ENCODE measurements at regions not wholly inside any gene's neighbourhood (a gene's known extent, or its start where the extent isn't known, plus 50 kb on each side); places are given as distances from the start of the nearest gene placed in this dataset.

GRCh38 chr15:66644000-66644787, 57.8 kb upstream of the SMAD6 start:
- DNase-seq (ENCODE audit: low read depth, low spot score) (peak; percentile 73), FAIRE-seq (peak; percentile 91)
- no peak overlapping the region for H3K4me3 ChIP-seq (replicated peaks in 1 of 3; ENCODE audit: insufficient read depth in 1 of 3, low read depth in 1 of 3, low read length in 3 of 3)
- peak overlapping the region; percentile 76 for H3K9ac ChIP-seq (replicated peaks; ENCODE audit: extremely low read depth, insufficient read depth, low read length)
- intact Hi-C loops (cut with micrococcal nuclease), result loop anchor here (1.0 to 2.0 kb wide), 2 partner anchors 13 to 27 kb away; no protein-coding TSS in a partner anchor
- no peaks in the 10 kb centered on the region for H3K27me3 ChIP-seq (ENCODE audit: control insufficient read depth in 2 of 2, insufficient read depth in 2 of 2, low read length in 2 of 2)
- H3K27ac ChIP-seq (ENCODE audit: insufficient read depth, low read depth, low read length), result peak overlapping the region; percentile 93
- peak overlapping the region; percentile 57 for H2AFZ ChIP-seq (ENCODE audit: low read depth, low read length)
- H3K9me1 ChIP-seq (replicated peaks; ENCODE audit: control insufficient read depth, extremely low read depth, insufficient read depth, low read length), result no peaks in the 10 kb centered on the region
- no peaks in the 10 kb centered on the region for H3K79me2 ChIP-seq (ENCODE audit: control insufficient read depth, insufficient read depth, low read length)
- H3K4me2 ChIP-seq (ENCODE audit: insufficient read depth, low read length), result peak overlapping the region; percentile 13
- no peaks in the 10 kb centered on the region for H3K9me3 ChIP-seq (replicated peaks; ENCODE audit: control insufficient read depth, insufficient read depth, low read length)
- peak; percentile 43 for TF ChIP-seq POLR2AphosphoS5 (IDR thresholded peaks at IDR 0.05; ENCODE audit: insufficient read depth, low read depth, low read length)
- TF ChIP-seq, protein P1, sequence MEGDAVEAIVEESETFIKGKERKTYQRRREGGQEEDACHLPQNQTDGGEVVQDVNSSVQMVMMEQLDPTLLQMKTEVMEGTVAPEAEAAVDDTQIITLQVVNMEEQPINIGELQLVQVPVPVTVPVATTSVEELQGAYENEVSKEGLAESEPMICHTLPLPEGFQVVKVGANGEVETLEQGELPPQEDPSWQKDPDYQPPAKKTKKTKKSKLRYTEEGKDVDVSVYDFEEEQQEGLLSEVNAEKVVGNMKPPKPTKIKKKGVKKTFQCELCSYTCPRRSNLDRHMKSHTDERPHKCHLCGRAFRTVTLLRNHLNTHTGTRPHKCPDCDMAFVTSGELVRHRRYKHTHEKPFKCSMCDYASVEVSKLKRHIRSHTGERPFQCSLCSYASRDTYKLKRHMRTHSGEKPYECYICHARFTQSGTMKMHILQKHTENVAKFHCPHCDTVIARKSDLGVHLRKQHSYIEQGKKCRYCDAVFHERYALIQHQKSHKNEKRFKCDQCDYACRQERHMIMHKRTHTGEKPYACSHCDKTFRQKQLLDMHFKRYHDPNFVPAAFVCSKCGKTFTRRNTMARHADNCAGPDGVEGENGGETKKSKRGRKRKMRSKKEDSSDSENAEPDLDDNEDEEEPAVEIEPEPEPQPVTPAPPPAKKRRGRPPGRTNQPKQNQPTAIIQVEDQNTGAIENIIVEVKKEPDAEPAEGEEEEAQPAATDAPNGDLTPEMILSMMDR (IDR thresholded peaks at IDR 0.05; ENCODE audit: extremely low read depth in 1 of 2, insufficient read depth in 1 of 2, low read depth in 1 of 2, low read length in 2 of 2), result no peak
- peaks cover 48% of the 10 kb centered on the region for H3K4me1 ChIP-seq (ENCODE audit: control insufficient read depth, extremely low read depth, insufficient read depth, low read length)
- POLR2A ChIA-PET, result no interaction called here
- CTCF ChIA-PET, result interaction anchor here (0.6 to 2.5 kb wide), 5 partner anchors 22 to 54 kb away, joined by 3 to 19 read pairs (median 6); no protein-coding TSS in a partner anchor
- H3K36me3 ChIP-seq (ENCODE audit: control insufficient read depth in 2 of 2, extremely low read depth in 1 of 2, insufficient read depth in 2 of 2, low read length in 2 of 2), result no peaks in the 10 kb centered on the region
- dilution Hi-C loops (cut with MboI; ENCODE audit: extremely low pct_ligation_motif_present, low sequenced_read_pairs), result no loop called here
- BruUV-seq (replicated peaks), result no TSS peak
- no peaks in the 10 kb centered on the region for H4K20me1 ChIP-seq (replicated peaks; ENCODE audit: control insufficient read depth, extremely low read depth, insufficient read depth, low read length)

DNA sequence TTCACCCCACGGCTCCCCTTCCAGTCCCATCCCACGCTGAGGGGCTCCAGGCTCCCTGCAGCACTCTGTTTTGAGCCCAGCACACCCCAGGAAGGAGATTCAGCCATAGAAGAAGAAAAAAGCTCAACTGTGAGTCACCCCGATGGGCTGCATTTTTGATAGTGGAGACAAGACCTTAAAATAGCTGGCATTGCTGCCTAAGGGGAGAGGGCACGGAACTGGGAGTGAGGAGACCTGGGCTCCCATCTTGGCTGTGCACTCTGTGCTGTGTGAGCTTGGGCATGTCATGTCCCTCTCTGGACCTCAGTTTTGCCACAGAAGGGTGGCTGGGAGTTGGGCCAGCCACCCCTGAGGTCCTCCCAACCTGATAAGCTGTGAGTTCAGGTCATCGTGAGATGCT, 57.2 kb upstream of the SMAD6 start:
- no peaks in the 10 kb centered on the region for H3K79me2 ChIP-seq (ENCODE audit: control insufficient read depth, insufficient read depth, low read length)
- POLR2A ChIA-PET, result no interaction called here
- no peaks in the 10 kb centered on the region for H3K36me3 ChIP-seq (ENCODE audit: control insufficient read depth in 2 of 2, extremely low read depth in 1 of 2, insufficient read depth in 2 of 2, low read length in 2 of 2)
- H3K27me3 ChIP-seq (ENCODE audit: control insufficient read depth in 2 of 2, insufficient read depth in 2 of 2, low read length in 2 of 2), result no peaks in the 10 kb centered on the region
- peak overlapping the region; percentile 93 for H3K27ac ChIP-seq (ENCODE audit: insufficient read depth, low read depth, low read length)
- H3K9me3 ChIP-seq (replicated peaks; ENCODE audit: control insufficient read depth, insufficient read depth, low read length), result no peaks in the 10 kb centered on the region
- dilution Hi-C loops (cut with MboI; ENCODE audit: extremely low pct_ligation_motif_present, low sequenced_read_pairs) (no loop called here), intact Hi-C loops (cut with micrococcal nuclease) (loop anchor here (1.0 to 2.0 kb wide), 2 partner anchors 14 to 28 kb away; no protein-coding TSS in a partner anchor)
- CTCF ChIA-PET, result interaction anchor here (0.7 to 2.5 kb wide), 6 partner anchors 16 to 208 kb away, joined by 3 to 19 read pairs (median 6); no protein-coding TSS in a partner anchor
- FAIRE-seq (no peak), DNase-seq (ENCODE audit: low read depth, low spot score) (peak; percentile 74)
- H3K9ac ChIP-seq (replicated peaks; ENCODE audit: extremely low read depth, insufficient read depth, low read length), result peak overlapping the region; percentile 76
- no peaks in the 10 kb centered on the region for H4K20me1 ChIP-seq (replicated peaks; ENCODE audit: control insufficient read depth, extremely low read depth, insufficient read depth, low read length)
- H3K4me1 ChIP-seq (ENCODE audit: control insufficient read depth, extremely low read depth, insufficient read depth, low read length), result peaks cover 47% of the 10 kb centered on the region
- H3K4me2 ChIP-seq (ENCODE audit: insufficient read depth, low read length), result peak overlapping the region; percentile 13
- TF ChIP-seq, protein P2, sequence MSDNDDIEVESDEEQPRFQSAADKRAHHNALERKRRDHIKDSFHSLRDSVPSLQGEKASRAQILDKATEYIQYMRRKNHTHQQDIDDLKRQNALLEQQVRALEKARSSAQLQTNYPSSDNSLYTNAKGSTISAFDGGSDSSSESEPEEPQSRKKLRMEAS (IDR thresholded peaks at IDR 0.05; ENCODE audit: insufficient read depth, insufficient read length), result no peak
- TF ChIP-seq POLR2AphosphoS5 (IDR thresholded peaks at IDR 0.05; ENCODE audit: insufficient read depth, low read depth, low read length) (no peak), JUN (IDR thresholded peaks at IDR 0.05; ENCODE audit: borderline replicate concordance, insufficient read depth, insufficient read length, low read depth) (no peak), GATA2 (IDR thresholded peaks at IDR 0.05; ENCODE audit: insufficient read depth, insufficient read length, low read depth, low read length) (peak; percentile 13), FOS (IDR thresholded peaks at IDR 0.05; ENCODE audit: borderline replicate concordance, insufficient read depth, low read length) (peak; percentile 82), POLR2A (IDR thresholded peaks at IDR 0.05; ENCODE audit: low read depth, low read length) (no peak), EZH2 (IDR thresholded peaks at IDR 0.05; ENCODE audit: borderline replicate concordance, low read depth, low read length, severe bottlenecking) (no peak)
- TF ChIP-seq, protein P1 (IDR thresholded peaks at IDR 0.05; ENCODE audit: extremely low read depth in 1 of 2, insufficient read depth in 1 of 2, low read depth in 1 of 2, low read length in 2 of 2), result no peak
- peak overlapping the region; percentile 57 for H2AFZ ChIP-seq (ENCODE audit: low read depth, low read length)
- H3K4me3 ChIP-seq (replicated peaks in 1 of 3; ENCODE audit: insufficient read depth in 1 of 3, low read depth in 1 of 3, low read length in 3 of 3), result no peak overlapping the region
- no peaks in the 10 kb centered on the region for H3K9me1 ChIP-seq (replicated peaks; ENCODE audit: control insufficient read depth, extremely low read depth, insufficient read depth, low read length)
- BruUV-seq (replicated peaks), result no TSS peak

Measured in endothelial cell of umbilical vein (primary cell).